ACC112 (cell line): ENCODE measurements at regions not wholly inside any gene's neighbourhood (a gene's known extent, or its start where the extent isn't known, plus 50 kb on each side); places are given as distances from the start of the nearest gene placed in this dataset.

Experiments
- H2AFZ ChIP-seq: fragments of 200-600 bp; sonication (generic); one replicate; pipeline ENCODE4 v1.6.0; 2017; ENCODE audit warnings: antibody characterized with exemption, low read length; ENCODE audit not compliant: unreplicated experiment
- H3K27ac ChIP-seq: fragments of 200-600 bp; sonication (generic); 2 replicates; pipeline ENCODE4 v1.5.1; 2014; ENCODE audit warnings: low read depth, mild to moderate bottlenecking, antibody characterized with exemption, low read length, moderate library complexity
- H3K27me3 ChIP-seq: fragments of 200-600 bp; sonication (generic); 2 replicates; pipeline ENCODE4 v1.6.1; 2014; ENCODE audit warnings: mild to moderate bottlenecking, antibody characterized with exemption, low read length, moderate library complexity, mixed read lengths; ENCODE audit not compliant: insufficient read depth
- H3K36me3 ChIP-seq: fragments of 200-600 bp; sonication (generic); 2 replicates; pipeline ENCODE4 v1.6.1; 2016; ENCODE audit warnings: mild to moderate bottlenecking, antibody characterized with exemption, low read length, moderate library complexity, mixed read lengths; ENCODE audit not compliant: insufficient read depth
- H3K4me1 ChIP-seq: fragments of 200-600 bp; sonication (generic); one replicate; pipeline ENCODE4 v1.6.1; 2016; ENCODE audit warnings: low read length, mixed read lengths; ENCODE audit not compliant: insufficient read depth, unreplicated experiment, control insufficient read depth
- H3K4me3 ChIP-seq: fragments of 200-600 bp; sonication (generic); 2 replicates; pipeline ENCODE4 v1.5.1; 2014; ENCODE audit warnings: mild to moderate bottlenecking, low read depth, low read length
- H3K79me2 ChIP-seq: fragments of 200-600 bp; sonication (generic); one replicate; pipeline ENCODE4 v1.6.0; 2016; ENCODE audit warnings: low read length; ENCODE audit not compliant: control insufficient read depth, unreplicated experiment, insufficient read depth

GRCh38 chr20:6562111-6562510, 205.4 kb upstream of the BMP2 start:
- H3K36me3 ChIP-seq, result no peaks in the 10 kb centered on the region
- H2AFZ ChIP-seq, result no peak overlapping the region

GRCh38 chr20:6560978-6561377, 206.5 kb upstream of the BMP2 start:
- H2AFZ ChIP-seq, result no peak overlapping the region
- H3K27ac ChIP-seq, result no peak overlapping the region
- no peaks in the 10 kb centered on the region for H3K27me3 ChIP-seq
- no peaks in the 10 kb centered on the region for H3K36me3 ChIP-seq
- no peaks in the 10 kb centered on the region for H3K79me2 ChIP-seq
- no peak overlapping the region for H3K4me3 ChIP-seq
- H3K4me1 ChIP-seq, result peaks cover 10% of the 10 kb centered on the region

More at GRCh38 chr20:6562111-6562510, 205.4 kb upstream of the BMP2 start:
- Histone ChIP-seq H3K27ac (peak overlapping the region; percentile 57), H3K79me2 (no peaks in the 10 kb centered on the region), H3K27me3 (no peaks in the 10 kb centered on the region), H3K4me3 (no peak overlapping the region), H3K4me1 (peaks cover 18% of the 10 kb centered on the region)

- Histone ChIP-seq H3K79me2 (no peaks in the 10 kb centered on the region), H3K27ac (no peak overlapping the region), H3K4me1 (peaks cover 10% of the 10 kb centered on the region), H2AFZ (no peak overlapping the region), H3K36me3 (no peaks in the 10 kb centered on the region), H3K4me3 (no peak overlapping the region), H3K27me3 (no peaks in the 10 kb centered on the region)
These were observed 207.7 kb upstream of the BMP2 start for GRCh38 chr20:6559791-6560190.

GRCh38 chr20:6558341-6558740, 209.1 kb upstream of the BMP2 start:
- Histone ChIP-seq H3K4me3 (no peak overlapping the region), H3K79me2 (no peaks in the 10 kb centered on the region), H2AFZ (no peak overlapping the region), H3K27me3 (no peaks in the 10 kb centered on the region), H3K4me1 (peaks cover 10% of the 10 kb centered on the region), H3K27ac (no peak overlapping the region), H3K36me3 (no peaks in the 10 kb centered on the region)

GRCh38 chr20:6533761-6534479, 233.6 kb upstream of the BMP2 start:
- Histone ChIP-seq H3K4me1 (no peaks in the 10 kb centered on the region), H3K79me2 (no peaks in the 10 kb centered on the region), H3K27me3 (no peaks in the 10 kb centered on the region), H3K36me3 (no peaks in the 10 kb centered on the region), H3K4me3 (peak overlapping the region; percentile 67), H3K27ac (no peak overlapping the region), H2AFZ (no peak overlapping the region)

- Histone ChIP-seq H2AFZ (no peak overlapping the region), H3K27ac (no peak overlapping the region), H3K4me3 (peak overlapping the region; percentile 67; the same call in 1 of the 2 replicates)
These were observed 234.1 kb upstream of the BMP2 start for GRCh38 chr20:6533351-6533750.

GRCh38 chr20:6530779-6531315, 236.6 kb upstream of the BMP2 start:
- no peak overlapping the region for H2AFZ ChIP-seq
- no peaks in the 10 kb centered on the region for H3K4me1 ChIP-seq
- no peak overlapping the region for H3K4me3 ChIP-seq
- H3K27me3 ChIP-seq, result no peaks in the 10 kb centered on the region
- H3K36me3 ChIP-seq, result no peaks in the 10 kb centered on the region
- no peak overlapping the region for H3K27ac ChIP-seq
- H3K79me2 ChIP-seq, result no peaks in the 10 kb centered on the region

More at GRCh38 chr20:6533351-6533750, 234.1 kb upstream of the BMP2 start:
- no peaks in the 10 kb centered on the region for H3K79me2 ChIP-seq
- H3K27me3 ChIP-seq, result no peaks in the 10 kb centered on the region
- H3K4me1 ChIP-seq, result no peaks in the 10 kb centered on the region
- H3K36me3 ChIP-seq, result no peaks in the 10 kb centered on the region

GRCh38 chr20:6530254-6530653, 237.2 kb upstream of the BMP2 start:
- H3K27me3 ChIP-seq, result no peaks in the 10 kb centered on the region
- H3K79me2 ChIP-seq, result no peaks in the 10 kb centered on the region
- no peak overlapping the region for H3K4me3 ChIP-seq
- H3K4me1 ChIP-seq, result no peaks in the 10 kb centered on the region
- no peak overlapping the region for H3K27ac ChIP-seq
- no peaks in the 10 kb centered on the region for H3K36me3 ChIP-seq
- no peak overlapping the region for H2AFZ ChIP-seq

- no peaks in the 10 kb centered on the region for H3K36me3 ChIP-seq
- H3K27ac ChIP-seq, result no peak overlapping the region
- no peak overlapping the region for H3K4me3 ChIP-seq
- no peaks in the 10 kb centered on the region for H3K79me2 ChIP-seq
- no peaks in the 10 kb centered on the region for H3K4me1 ChIP-seq
- no peaks in the 10 kb centered on the region for H3K27me3 ChIP-seq
- H2AFZ ChIP-seq, result no peak overlapping the region
These were observed 241.8 kb upstream of the BMP2 start for GRCh38 chr20:6525447-6526303.

GRCh38 chr20:6524305-6524704, 243.2 kb upstream of the BMP2 start:
- Histone ChIP-seq H3K36me3 (no peaks in the 10 kb centered on the region), H3K4me3 (no peak overlapping the region), H3K27ac (no peak overlapping the region), H3K79me2 (no peaks in the 10 kb centered on the region), H2AFZ (no peak overlapping the region), H3K4me1 (peaks cover 9% of the 10 kb centered on the region), H3K27me3 (no peaks in the 10 kb centered on the region)
